ENCODE measurements at regions not wholly inside any gene's neighbourhood (a gene's known extent, or its start where the extent isn't known, plus 50 kb on each side); places are given as distances from the start of the nearest gene placed in this dataset.
"Not testable (repeated sequence)": the region's sequence is repeated elsewhere in the genome, so short reads cannot be mapped to it uniquely, and the experiment has no call there.

GRCh38 chr5:68114378-68115040, 101.0 kb upstream of the PIK3R1 start:
- H3K27me3 ChIP-seq (ENCODE audit: control insufficient read depth, insufficient read depth, low read length), result no peaks in the 10 kb centered on the region
- no peak overlapping the region for H3K4me3 ChIP-seq (ENCODE audit: low read depth, low read length)
- DNase-seq (ENCODE audit: low read depth), result peak; percentile 14
- H3K36me3 ChIP-seq (ENCODE audit: control insufficient read depth, insufficient read depth, low read length), result no peaks in the 10 kb centered on the region
- TF ChIP-seq, protein P1, sequence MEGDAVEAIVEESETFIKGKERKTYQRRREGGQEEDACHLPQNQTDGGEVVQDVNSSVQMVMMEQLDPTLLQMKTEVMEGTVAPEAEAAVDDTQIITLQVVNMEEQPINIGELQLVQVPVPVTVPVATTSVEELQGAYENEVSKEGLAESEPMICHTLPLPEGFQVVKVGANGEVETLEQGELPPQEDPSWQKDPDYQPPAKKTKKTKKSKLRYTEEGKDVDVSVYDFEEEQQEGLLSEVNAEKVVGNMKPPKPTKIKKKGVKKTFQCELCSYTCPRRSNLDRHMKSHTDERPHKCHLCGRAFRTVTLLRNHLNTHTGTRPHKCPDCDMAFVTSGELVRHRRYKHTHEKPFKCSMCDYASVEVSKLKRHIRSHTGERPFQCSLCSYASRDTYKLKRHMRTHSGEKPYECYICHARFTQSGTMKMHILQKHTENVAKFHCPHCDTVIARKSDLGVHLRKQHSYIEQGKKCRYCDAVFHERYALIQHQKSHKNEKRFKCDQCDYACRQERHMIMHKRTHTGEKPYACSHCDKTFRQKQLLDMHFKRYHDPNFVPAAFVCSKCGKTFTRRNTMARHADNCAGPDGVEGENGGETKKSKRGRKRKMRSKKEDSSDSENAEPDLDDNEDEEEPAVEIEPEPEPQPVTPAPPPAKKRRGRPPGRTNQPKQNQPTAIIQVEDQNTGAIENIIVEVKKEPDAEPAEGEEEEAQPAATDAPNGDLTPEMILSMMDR (IDR thresholded peaks at IDR 0.05; ENCODE audit: insufficient read depth, low read length, poor library complexity, severe bottlenecking), result no peak

GRCh38 chr5:68112658-68113057, 102.9 kb upstream of the PIK3R1 start:
- no peak overlapping the region for H3K4me3 ChIP-seq (ENCODE audit: low read depth, low read length)
- TF ChIP-seq, protein P1 (IDR thresholded peaks at IDR 0.05; ENCODE audit: insufficient read depth, low read length, poor library complexity, severe bottlenecking), result no peak
- no peaks in the 10 kb centered on the region for H3K36me3 ChIP-seq (ENCODE audit: control insufficient read depth, insufficient read depth, low read length)
- no peaks in the 10 kb centered on the region for H3K27me3 ChIP-seq (ENCODE audit: control insufficient read depth, insufficient read depth, low read length)
- no peak for DNase-seq (ENCODE audit: low read depth)

DNA sequence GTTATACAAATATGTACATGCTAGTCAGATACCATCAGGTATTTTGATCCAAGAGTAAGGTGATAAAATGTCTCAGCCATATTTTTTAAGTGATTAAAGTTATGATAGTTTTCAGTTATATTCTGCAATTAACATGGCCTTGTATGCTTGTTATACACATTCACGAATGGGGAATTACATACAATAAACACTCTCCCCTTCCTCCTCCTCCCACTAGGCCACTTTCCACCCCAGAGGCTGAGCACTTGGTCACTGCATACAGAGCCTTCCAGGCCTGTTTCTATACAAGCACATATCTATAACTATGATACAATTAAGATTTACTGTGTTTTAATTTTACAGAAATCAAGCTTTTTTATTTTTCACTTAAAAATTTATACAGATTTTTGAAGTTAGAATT, 104.7 kb upstream of the PIK3R1 start:
- TF ChIP-seq, protein P1 (IDR thresholded peaks at IDR 0.05; ENCODE audit: insufficient read depth, low read length, poor library complexity, severe bottlenecking), result no peak
- Histone ChIP-seq H3K27me3 (ENCODE audit: control insufficient read depth, insufficient read depth, low read length) (no peaks in the 10 kb centered on the region), H3K4me3 (ENCODE audit: low read depth, low read length) (no peak overlapping the region), H3K36me3 (ENCODE audit: control insufficient read depth, insufficient read depth, low read length) (no peaks in the 10 kb centered on the region)
- DNase-seq (ENCODE audit: low read depth), result no peak

GRCh38 chr5:68110264-68110663, 105.3 kb upstream of the PIK3R1 start:
- no peaks in the 10 kb centered on the region for H3K36me3 ChIP-seq (ENCODE audit: control insufficient read depth, insufficient read depth, low read length)
- no peaks in the 10 kb centered on the region for H3K27me3 ChIP-seq (ENCODE audit: control insufficient read depth, insufficient read depth, low read length)
- TF ChIP-seq, protein P1 (IDR thresholded peaks at IDR 0.05; ENCODE audit: insufficient read depth, low read length, poor library complexity, severe bottlenecking), result no peak
- no peak for DNase-seq (ENCODE audit: low read depth)
- no peak overlapping the region for H3K4me3 ChIP-seq (ENCODE audit: low read depth, low read length)

- not testable (repeated sequence) for DNase-seq (ENCODE audit: low read depth); H3K36me3 ChIP-seq (ENCODE audit: control insufficient read depth, insufficient read depth, low read length); H3K4me3 ChIP-seq (ENCODE audit: low read depth, low read length); H3K27me3 ChIP-seq (ENCODE audit: control insufficient read depth, insufficient read depth, low read length)
These were observed 111.3 kb upstream of the PIK3R1 start for GRCh38 chr5:68104217-68104616.

DNA sequence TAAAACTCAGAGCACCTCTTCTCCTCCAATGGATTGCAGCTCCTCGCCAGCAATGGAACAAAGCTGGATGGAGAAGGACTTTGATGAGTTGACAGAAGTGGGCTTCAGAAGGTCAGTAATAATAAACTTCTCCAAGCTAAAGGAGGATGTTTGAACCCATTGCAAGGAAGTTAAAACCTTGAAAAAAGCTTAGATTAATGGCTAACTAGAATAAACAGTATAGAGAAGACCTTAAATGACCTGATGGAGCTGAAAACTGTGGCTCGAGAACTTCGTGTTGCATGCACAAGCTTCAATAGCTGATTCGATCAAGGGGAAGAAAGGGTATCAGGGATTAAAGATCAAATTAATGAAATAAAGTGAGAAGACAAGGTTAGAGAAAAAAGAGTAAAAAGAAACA, 112.3 kb upstream of the PIK3R1 start:
- DNase-seq (ENCODE audit: low read depth); H3K27me3 ChIP-seq (ENCODE audit: control insufficient read depth, insufficient read depth, low read length): not testable (repeated sequence)

GRCh38 chr5:68099327-68099726, 116.2 kb upstream of the PIK3R1 start:
- no peak for DNase-seq (ENCODE audit: low read depth)
- no peak overlapping the region for H3K4me3 ChIP-seq (ENCODE audit: low read depth, low read length)
- TF ChIP-seq, protein P1 (IDR thresholded peaks at IDR 0.05; ENCODE audit: insufficient read depth, low read length, poor library complexity, severe bottlenecking), result no peak
- H3K27me3 ChIP-seq (ENCODE audit: control insufficient read depth, insufficient read depth, low read length), result no peaks in the 10 kb centered on the region
- no peaks in the 10 kb centered on the region for H3K36me3 ChIP-seq (ENCODE audit: control insufficient read depth, insufficient read depth, low read length)

More for the DNA sequence above, 112.3 kb upstream of the PIK3R1 start:
- not testable (repeated sequence) for H3K36me3 ChIP-seq (ENCODE audit: control insufficient read depth, insufficient read depth, low read length); H3K4me3 ChIP-seq (ENCODE audit: low read depth, low read length)

Data from kidney epithelial cell (primary cell).